Uterus (tissue), 3 donors: ENCODE measurements at regions not wholly inside any gene's neighbourhood (a gene's known extent, or its start where the extent isn't known, plus 50 kb on each side); places are given as distances from the start of the nearest gene placed in this dataset.

Experiments
- DNase-seq, 2 donors: peaks; one replicate each; pipeline ENCODE4 v3.0.0-alpha.2; 2019 to 2020
- H3K27ac ChIP-seq, 2 donors: fragments of 200-600 bp; sonication (generic); 1 replicate in 1 of 2; 2 replicates in 1 of 2; pipeline ENCODE4 v1.5.1; 2016 to 2018
- H3K27me3 ChIP-seq, 2 donors: fragments of 200-600 bp; sonication (generic); one replicate each; pipeline ENCODE4 v1.5.1; 2018 to 2019; ENCODE audit warnings: control low read depth in 1 of 2
- H3K36me3 ChIP-seq, 2 donors: fragments of 200-600 bp; sonication (generic); one replicate each; pipeline ENCODE4 v1.5.1; 2019; ENCODE audit warnings: control low read depth in 1 of 2
- H3K4me1 ChIP-seq, 2 donors: fragments of 200-600 bp; sonication (generic); one replicate each; pipeline ENCODE4 v1.5.1; 2018 to 2019; ENCODE audit warnings: control low read depth in 1 of 2
- H3K4me3 ChIP-seq, 2 donors: fragments of 200-600 bp; sonication (generic); 1 replicate in 1 of 2; 2 replicates in 1 of 2; pipeline ENCODE4 v1.5.1; 2018 to 2019; ENCODE audit warnings: mild to moderate bottlenecking in 1 of 2
- H3K9me3 ChIP-seq, 2 donors: fragments of 200-600 bp; sonication (generic); one replicate each; pipeline ENCODE4 v1.5.1; 2019; ENCODE audit warnings: control low read depth in 1 of 2
- CTCF ChIP-seq, 4 experiments: fragments of 200-600 bp in 2 of 4; fragments of 450-650 bp in 2 of 4; sonication (generic) in 2 of 4; IDR thresholded peaks; one replicate each; pipeline ENCODE4 v1.5.1; 2016 to 2019; ENCODE audit warnings: antibody characterized with exemption in 4 of 4, mild to moderate bottlenecking in 2 of 4, moderate library complexity in 1 of 4
- POLR2A ChIP-seq, 2 donors: fragments of 450-650 bp; IDR thresholded peaks; one replicate each; pipeline ENCODE4 v1.6.1; 2016; ENCODE audit warnings: antibody characterized with exemption in 2 of 2, mild to moderate bottlenecking in 1 of 2, moderate library complexity in 1 of 2
- intact Hi-C: fragments of 100-400 bp; cut with DNase I; formaldehyde crosslinking; loops from one replicate; pipeline ENCODE4 v1.15.1; 2023; ENCODE audit warnings: low total_unique reads
- donor health status: DM: yes; HTN: yes; CAD: no.

GRCh38 chr2:122523143-122523542 is 767.7 kb downstream of the TSN start:
- Histone ChIP-seq H3K27ac (no peak overlapping the region), H3K4me1 (no peaks in the 10 kb centered on the region), H3K27me3 (no peaks in the 10 kb centered on the region), H3K9me3 (no peaks in the 10 kb centered on the region), H3K4me3 (no peak overlapping the region), H3K36me3 (no peaks in the 10 kb centered on the region)
- no peak for DNase-seq
- intact Hi-C loops = no loop called here
- TF ChIP-seq POLR2A (IDR thresholded peaks at IDR 0.05) (no peak), CTCF (IDR thresholded peaks at IDR 0.05) (no peak)

- Histone ChIP-seq H3K27me3 (no peaks in the 10 kb centered on the region), H3K9me3 (no peaks in the 10 kb centered on the region), H3K4me1 (no peaks in the 10 kb centered on the region), H3K36me3 (no peaks in the 10 kb centered on the region), H3K27ac (no peak overlapping the region), H3K4me3 (no peak overlapping the region)
- no peak for DNase-seq
- TF ChIP-seq POLR2A (IDR thresholded peaks at IDR 0.05) (no peak), CTCF (IDR thresholded peaks at IDR 0.05) (no peak)
- intact Hi-C loops = no loop called here
Observed at GRCh38 chr2:122523981-122524380, 768.5 kb downstream of the TSN start.

- Histone ChIP-seq H3K9me3 (no peaks in the 10 kb centered on the region), H3K4me1 (no peaks in the 10 kb centered on the region), H3K4me3 (no peak overlapping the region), H3K27ac (no peak overlapping the region), H3K36me3 (no peaks in the 10 kb centered on the region), H3K27me3 (no peaks in the 10 kb centered on the region)
- DNase-seq = no peak
- intact Hi-C loops = no loop called here
- TF ChIP-seq CTCF (IDR thresholded peaks at IDR 0.05) = no peak
- TF ChIP-seq POLR2A (IDR thresholded peaks at IDR 0.05) = no peak
Observed at GRCh38 chr2:122525336-122525735, 769.9 kb downstream of the TSN start.

DNA sequence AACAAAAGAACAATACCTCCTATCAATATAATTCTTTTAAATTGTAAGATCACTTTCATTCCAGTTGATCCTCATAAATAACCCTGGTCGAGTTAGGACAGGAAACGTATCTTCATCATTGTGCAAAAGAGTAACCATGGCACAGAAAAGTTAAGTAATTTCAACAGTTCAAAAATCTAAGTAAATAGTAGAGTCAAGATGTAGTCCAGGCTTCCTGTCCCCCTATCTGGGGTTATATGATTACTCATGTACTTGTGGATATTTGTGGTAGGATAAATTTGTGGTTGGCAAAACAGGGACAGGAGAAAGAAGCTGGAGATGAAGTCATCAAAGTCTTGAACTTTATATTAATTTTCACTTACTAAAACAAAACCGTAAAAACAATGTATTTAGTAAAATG is 772.6 kb downstream of the TSN start:
- no peaks in the 10 kb centered on the region for H3K4me1 ChIP-seq
- no peak overlapping the region for H3K4me3 ChIP-seq
- intact Hi-C loops = no loop called here
- H3K9me3 ChIP-seq = no peaks in the 10 kb centered on the region
- TF ChIP-seq POLR2A (IDR thresholded peaks at IDR 0.05) (no peak), CTCF (IDR thresholded peaks at IDR 0.05) (no peak)
- H3K36me3 ChIP-seq = no peaks in the 10 kb centered on the region
- H3K27me3 ChIP-seq = no peaks in the 10 kb centered on the region
- no peak overlapping the region for H3K27ac ChIP-seq
- DNase-seq = no peak

- no peak overlapping the region for H3K4me3 ChIP-seq
- TF ChIP-seq POLR2A (IDR thresholded peaks at IDR 0.05) = no peak
- TF ChIP-seq CTCF (IDR thresholded peaks at IDR 0.05) = no peak
- no peaks in the 10 kb centered on the region for H3K27me3 ChIP-seq
- H3K9me3 ChIP-seq = no peaks in the 10 kb centered on the region
- DNase-seq = no peak
- no peak overlapping the region for H3K27ac ChIP-seq
- no peaks in the 10 kb centered on the region for H3K4me1 ChIP-seq
- no peaks in the 10 kb centered on the region for H3K36me3 ChIP-seq
- intact Hi-C loops = no loop called here
Observed at GRCh38 chr2:122528958-122529705, 773.7 kb downstream of the TSN start.
